Skin epidermis (tissue), 12 donors: ENCODE measurements at regions not wholly inside any gene's neighbourhood (a gene's known extent, or its start where the extent isn't known, plus 50 kb on each side); places are given as distances from the start of the nearest gene placed in this dataset.
"Not testable (repeated sequence)": the region's sequence is repeated elsewhere in the genome, so short reads cannot be mapped to it uniquely, and the experiment has no call there.

Source experiments
- H3K27ac ChIP-seq, 21 experiments: fragments of 200-600 bp; sonication (generic) in 11 of 21; one replicate each; pipeline ENCODE4 v1.5.0; 2020; ENCODE audit warnings: mild to moderate bottlenecking in 3 of 21, inconsistent platforms in 2 of 21, moderate library complexity in 2 of 21
- H3K4me3 ChIP-seq, 7 experiments: fragments of 200-600 bp; sonication (generic) in 2 of 7; one replicate each; pipeline ENCODE4 v1.5.0; 2020; ENCODE audit warnings: inconsistent platforms in 2 of 7, mild to moderate bottlenecking in 2 of 7, moderate library complexity in 1 of 7

- not testable (repeated sequence) for H3K4me3 ChIP-seq
These were observed 1398.7 kb downstream of the UQCRFS1 start for GRCh38 chr19:27814274-27814673.

GRCh38 chr19:27806471-27807070, 1406.4 kb downstream of the UQCRFS1 start:
- no peak overlapping the region for H3K27ac ChIP-seq

More at GRCh38 chr19:27814274-27814673, 1398.7 kb downstream of the UQCRFS1 start:
- H3K27ac ChIP-seq = not testable (repeated sequence)

GRCh38 chr19:27805848-27806247, 1407.1 kb downstream of the UQCRFS1 start:
- Histone ChIP-seq H3K27ac (no peak overlapping the region), H3K4me3 (no peak overlapping the region)

More at GRCh38 chr19:27806471-27807070, 1406.4 kb downstream of the UQCRFS1 start:
- no peak overlapping the region for H3K4me3 ChIP-seq

GRCh38 chr19:27802293-27802692, 1410.7 kb downstream of the UQCRFS1 start:
- not testable (repeated sequence) for H3K27ac ChIP-seq, H3K4me3 ChIP-seq

GRCh38 chr19:27796540-27796939, 1416.4 kb downstream of the UQCRFS1 start:
- H3K27ac ChIP-seq = no peak overlapping the region
- no peak overlapping the region for H3K4me3 ChIP-seq

GRCh38 chr19:27796073-27796472, 1416.9 kb downstream of the UQCRFS1 start:
- H3K4me3 ChIP-seq = no peak overlapping the region
- no peak overlapping the region for H3K27ac ChIP-seq

- peak overlapping the region in 1 of 21 experiments; percentile 83 for H3K27ac ChIP-seq
- no peak overlapping the region for H3K4me3 ChIP-seq
These were observed 1417.6 kb downstream of the UQCRFS1 start for GRCh38 chr19:27795369-27795768.

GRCh38 chr19:27794494-27795042, 1418.4 kb downstream of the UQCRFS1 start:
- H3K4me3 ChIP-seq = peak overlapping the region; percentile 60 to 91 (median 80)
- peak overlapping the region in 20 of 21 experiments; percentile 18 to 94 (median 88) for H3K27ac ChIP-seq

GRCh38 chr19:27793644-27794493, 1419.1 kb downstream of the UQCRFS1 start:
- peak overlapping the region; percentile 42 to 94 (median 88) for H3K27ac ChIP-seq
- peak overlapping the region; percentile 60 to 91 (median 80) for H3K4me3 ChIP-seq

GRCh38 chr19:27793128-27793643, 1419.8 kb downstream of the UQCRFS1 start:
- peak overlapping the region; percentile 60 to 91 (median 80) for H3K4me3 ChIP-seq
- peak overlapping the region; percentile 42 to 94 (median 88) for H3K27ac ChIP-seq

- Histone ChIP-seq H3K27ac (peak overlapping the region in 20 of 21 experiments; percentile 48 to 94 (median 88)), H3K4me3 (peak overlapping the region; percentile 60 to 91 (median 80))
These were observed 1420.3 kb downstream of the UQCRFS1 start for GRCh38 chr19:27792576-27793127.

GRCh38 chr19:27780367-27781075, 1432.4 kb downstream of the UQCRFS1 start:
- H3K4me3 ChIP-seq = no peak overlapping the region
- peak overlapping the region in 1 of 21 experiments; percentile 16 for H3K27ac ChIP-seq

GRCh38 chr19:27779954-27780353, 1433.0 kb downstream of the UQCRFS1 start:
- H3K4me3 ChIP-seq = no peak overlapping the region
- H3K27ac ChIP-seq = peak overlapping the region in 1 of 21 experiments; percentile 16

- Histone ChIP-seq H3K27ac (no peak overlapping the region), H3K4me3 (no peak overlapping the region)
These were observed 1435.2 kb downstream of the UQCRFS1 start for GRCh38 chr19:27777726-27778125.

GRCh38 chr19:27777242-27777641, 1435.7 kb downstream of the UQCRFS1 start:
- H3K27ac ChIP-seq = no peak overlapping the region

GRCh38 chr19:27776524-27776923, 1436.4 kb downstream of the UQCRFS1 start:
- H3K4me3 ChIP-seq = no peak overlapping the region
- H3K27ac ChIP-seq = no peak overlapping the region

More at GRCh38 chr19:27777242-27777641, 1435.7 kb downstream of the UQCRFS1 start:
- no peak overlapping the region for H3K4me3 ChIP-seq

GRCh38 chr19:27776020-27776419, 1436.9 kb downstream of the UQCRFS1 start:
- no peak overlapping the region for H3K27ac ChIP-seq
- no peak overlapping the region for H3K4me3 ChIP-seq

GRCh38 chr19:27775395-27775794, 1437.6 kb downstream of the UQCRFS1 start:
- H3K27ac ChIP-seq = no peak overlapping the region

GRCh38 chr19:27774827-27775226, 1438.1 kb downstream of the UQCRFS1 start:
- H3K27ac ChIP-seq = no peak overlapping the region
- no peak overlapping the region for H3K4me3 ChIP-seq

More at GRCh38 chr19:27775395-27775794, 1437.6 kb downstream of the UQCRFS1 start:
- H3K4me3 ChIP-seq = no peak overlapping the region
